ENCODE measurements at regions not wholly inside any gene's neighbourhood (a gene's known extent, or its start where the extent isn't known, plus 50 kb on each side); places are given as distances from the start of the nearest gene placed in this dataset.

DNA sequence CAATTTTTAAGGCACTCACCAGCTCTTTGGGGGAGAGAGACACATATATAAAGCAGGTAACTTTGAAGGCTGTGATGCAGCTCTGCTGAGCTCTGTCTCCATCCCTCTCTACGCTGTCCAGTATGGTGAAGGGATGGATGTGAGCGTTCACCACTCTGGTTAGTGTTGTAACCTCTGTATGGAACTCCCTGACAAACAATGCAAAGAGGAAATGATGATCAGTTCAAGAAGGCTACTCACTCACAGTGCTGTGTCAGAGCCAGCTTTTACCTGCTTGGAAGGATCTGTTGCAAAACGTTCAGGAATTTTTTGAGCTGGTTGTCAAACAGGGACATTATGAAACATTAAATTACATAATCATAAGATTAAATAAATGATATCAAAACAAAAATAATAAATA is 90.8 kb upstream of the SLC10A2 start:
- no peak overlapping the region for H2AFZ ChIP-seq (ENCODE audit: low read depth)
- no peaks in the 10 kb centered on the region for H3K36me3 ChIP-seq (ENCODE audit: insufficient read depth)
- TF ChIP-seq, protein P1, sequence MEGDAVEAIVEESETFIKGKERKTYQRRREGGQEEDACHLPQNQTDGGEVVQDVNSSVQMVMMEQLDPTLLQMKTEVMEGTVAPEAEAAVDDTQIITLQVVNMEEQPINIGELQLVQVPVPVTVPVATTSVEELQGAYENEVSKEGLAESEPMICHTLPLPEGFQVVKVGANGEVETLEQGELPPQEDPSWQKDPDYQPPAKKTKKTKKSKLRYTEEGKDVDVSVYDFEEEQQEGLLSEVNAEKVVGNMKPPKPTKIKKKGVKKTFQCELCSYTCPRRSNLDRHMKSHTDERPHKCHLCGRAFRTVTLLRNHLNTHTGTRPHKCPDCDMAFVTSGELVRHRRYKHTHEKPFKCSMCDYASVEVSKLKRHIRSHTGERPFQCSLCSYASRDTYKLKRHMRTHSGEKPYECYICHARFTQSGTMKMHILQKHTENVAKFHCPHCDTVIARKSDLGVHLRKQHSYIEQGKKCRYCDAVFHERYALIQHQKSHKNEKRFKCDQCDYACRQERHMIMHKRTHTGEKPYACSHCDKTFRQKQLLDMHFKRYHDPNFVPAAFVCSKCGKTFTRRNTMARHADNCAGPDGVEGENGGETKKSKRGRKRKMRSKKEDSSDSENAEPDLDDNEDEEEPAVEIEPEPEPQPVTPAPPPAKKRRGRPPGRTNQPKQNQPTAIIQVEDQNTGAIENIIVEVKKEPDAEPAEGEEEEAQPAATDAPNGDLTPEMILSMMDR (conservative IDR thresholded peaks at IDR 0.05; ENCODE audit: low read depth, low read length) = no peak
- H3K4me1 ChIP-seq (ENCODE audit: low read depth, poor library complexity, severe bottlenecking) = no peaks in the 10 kb centered on the region
- no peak overlapping the region for H3K4me2 ChIP-seq
- no peak overlapping the region for H3K27ac ChIP-seq
- H4K20me1 ChIP-seq (ENCODE audit: insufficient read depth) = no peaks in the 10 kb centered on the region
- no peak overlapping the region for H3K9ac ChIP-seq
- H3K4me3 ChIP-seq (IDR thresholded peaks at IDR 0.05; ENCODE audit: insufficient read depth, low read depth, low read length) = no peak overlapping the region
- no peaks in the 10 kb centered on the region for H3K27me3 ChIP-seq (ENCODE audit: insufficient read depth, low read depth)
- no peaks in the 10 kb centered on the region for H3K79me2 ChIP-seq (ENCODE audit: insufficient read depth, low read depth)

DNA sequence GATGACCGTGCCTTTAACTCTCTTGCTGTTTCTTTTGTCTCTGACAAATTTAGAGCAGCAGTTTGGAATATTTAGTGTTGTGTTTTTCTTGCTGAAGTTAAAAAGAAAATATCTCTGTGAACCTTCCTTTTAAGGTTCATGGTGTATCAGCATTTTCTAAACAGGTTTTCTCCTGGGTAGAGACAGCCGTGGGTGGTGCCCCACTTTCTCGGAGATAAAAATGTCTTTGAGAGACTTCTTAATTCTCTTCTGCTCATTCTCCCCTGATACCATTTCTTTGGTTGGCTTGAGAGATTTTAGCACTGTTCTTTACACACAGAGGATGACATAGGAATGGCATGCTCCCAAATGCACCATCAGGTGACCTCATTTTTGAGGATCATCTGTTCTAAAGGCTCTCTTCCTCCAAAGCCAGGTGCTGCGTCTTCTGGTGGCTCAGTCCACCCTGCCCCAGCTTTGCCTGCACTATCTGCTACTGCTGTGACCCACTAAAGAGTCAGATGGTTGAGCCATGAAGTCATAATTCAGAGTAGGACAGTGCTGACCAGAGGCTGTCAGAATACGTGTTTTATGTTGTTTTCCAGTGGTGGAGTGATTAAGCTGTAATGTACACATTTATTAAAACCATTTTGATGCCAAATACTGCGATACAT is 90.3 kb upstream of the SLC10A2 start:
- no peak overlapping the region for H2AFZ ChIP-seq (ENCODE audit: low read depth)
- H3K36me3 ChIP-seq (ENCODE audit: insufficient read depth) = no peaks in the 10 kb centered on the region
- H3K4me3 ChIP-seq (IDR thresholded peaks at IDR 0.05; ENCODE audit: insufficient read depth, low read depth, low read length) = no peak overlapping the region
- no peaks in the 10 kb centered on the region for H4K20me1 ChIP-seq (ENCODE audit: insufficient read depth)
- H3K27me3 ChIP-seq (ENCODE audit: insufficient read depth, low read depth) = no peaks in the 10 kb centered on the region
- H3K79me2 ChIP-seq (ENCODE audit: insufficient read depth, low read depth) = no peaks in the 10 kb centered on the region
- H3K9ac ChIP-seq = no peak overlapping the region
- H3K27ac ChIP-seq = no peak overlapping the region
- TF ChIP-seq, protein P1 (conservative IDR thresholded peaks at IDR 0.05; ENCODE audit: low read depth, low read length) = no peak
- no peak overlapping the region for H3K4me2 ChIP-seq
- H3K4me1 ChIP-seq (ENCODE audit: low read depth, poor library complexity, severe bottlenecking) = no peaks in the 10 kb centered on the region

DNA sequence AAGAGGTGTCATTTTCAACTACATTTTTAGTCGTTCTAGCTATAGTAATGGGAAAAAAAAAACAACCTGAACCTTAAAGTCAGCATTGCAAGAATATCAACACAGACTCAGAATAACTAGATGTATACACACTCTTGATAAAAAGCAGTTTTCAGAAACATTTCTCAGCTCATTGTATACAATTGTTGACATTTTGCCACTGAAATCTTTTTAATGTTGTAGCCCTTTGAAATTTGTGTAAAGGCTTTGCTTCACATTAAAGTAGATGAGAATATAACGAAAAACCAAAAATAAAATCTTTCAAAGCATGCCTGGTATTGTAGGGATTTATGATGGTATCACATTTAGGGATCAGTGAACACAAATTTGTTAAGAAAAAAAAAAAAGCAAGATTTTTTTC is 87.2 kb upstream of the SLC10A2 start:
- Histone ChIP-seq H3K27ac (no peak overlapping the region), H3K4me1 (ENCODE audit: low read depth, poor library complexity, severe bottlenecking) (no peaks in the 10 kb centered on the region), H4K20me1 (ENCODE audit: insufficient read depth) (no peaks in the 10 kb centered on the region), H3K4me2 (no peak overlapping the region), H2AFZ (ENCODE audit: low read depth) (no peak overlapping the region), H3K4me3 (IDR thresholded peaks at IDR 0.05; ENCODE audit: insufficient read depth, low read depth, low read length) (no peak overlapping the region), H3K36me3 (ENCODE audit: insufficient read depth) (no peaks in the 10 kb centered on the region), H3K9ac (no peak overlapping the region), H3K27me3 (ENCODE audit: insufficient read depth, low read depth) (no peaks in the 10 kb centered on the region), H3K79me2 (ENCODE audit: insufficient read depth, low read depth) (no peaks in the 10 kb centered on the region)
- TF ChIP-seq, protein P1 (conservative IDR thresholded peaks at IDR 0.05; ENCODE audit: low read depth, low read length) = no peak

DNA sequence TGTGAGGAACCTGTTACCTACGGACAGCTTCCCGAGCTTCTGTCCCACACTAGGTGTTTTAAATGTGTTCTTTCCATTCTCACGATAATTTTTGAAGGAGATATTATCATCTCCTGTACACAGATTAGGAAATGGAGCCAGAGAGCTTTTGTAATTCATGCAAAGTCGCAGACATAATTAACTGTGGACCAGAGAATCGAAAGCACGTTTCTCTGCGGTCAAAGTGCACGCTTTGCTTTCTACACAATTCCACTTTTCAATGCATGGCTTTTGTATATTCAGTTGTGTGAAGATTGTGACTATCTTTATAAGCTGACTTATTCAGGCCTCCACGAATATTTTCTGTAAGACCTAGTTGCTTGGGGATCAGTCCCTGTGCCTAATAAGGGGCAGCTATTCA is 81.7 kb upstream of the SLC10A2 start:
- H2AFZ ChIP-seq (ENCODE audit: low read depth) = no peak overlapping the region
- TF ChIP-seq, protein P1 (conservative IDR thresholded peaks at IDR 0.05; ENCODE audit: low read depth, low read length) = no peak

More for the DNA sequence above, 81.7 kb upstream of the SLC10A2 start:
- Histone ChIP-seq H3K4me2 (no peak overlapping the region), H4K20me1 (ENCODE audit: insufficient read depth) (no peaks in the 10 kb centered on the region), H3K4me1 (ENCODE audit: low read depth, poor library complexity, severe bottlenecking) (no peaks in the 10 kb centered on the region), H3K27me3 (ENCODE audit: insufficient read depth, low read depth) (no peaks in the 10 kb centered on the region), H3K79me2 (ENCODE audit: insufficient read depth, low read depth) (no peaks in the 10 kb centered on the region), H3K27ac (no peak overlapping the region), H3K36me3 (ENCODE audit: insufficient read depth) (no peaks in the 10 kb centered on the region), H3K4me3 (IDR thresholded peaks at IDR 0.05; ENCODE audit: insufficient read depth, low read depth, low read length) (no peak overlapping the region), H3K9ac (no peak overlapping the region)

Data from KMS-11 (cell line).